ENCODE measurements at regions not wholly inside any gene's neighbourhood (a gene's known extent, or its start where the extent isn't known, plus 50 kb on each side); places are given as distances from the start of the nearest gene placed in this dataset.
"Not testable (repeated sequence)": the region's sequence is repeated elsewhere in the genome, so short reads cannot be mapped to it uniquely, and the experiment has no call there.

GRCh38 chr3:107142786-107143575, 234.3 kb upstream of the CCDC54 start:
- DNase-seq (ENCODE audit: low read depth in 2 of 2): no peak

- DNase-seq (ENCODE audit: low read depth in 2 of 2): no peak
Measured at GRCh38 chr3:107150675-107151074, 226.6 kb upstream of the CCDC54 start.

GRCh38 chr3:107153981-107154380, 223.3 kb upstream of the CCDC54 start:
- no peak for DNase-seq (ENCODE audit: low read depth in 2 of 2)

GRCh38 chr3:107172411-107172810, 204.8 kb upstream of the CCDC54 start:
- no peak for DNase-seq (ENCODE audit: low read depth in 2 of 2)

GRCh38 chr3:107184375-107184774, 192.9 kb upstream of the CCDC54 start:
- no peak for DNase-seq (ENCODE audit: low read depth in 2 of 2)

- no peak for DNase-seq (ENCODE audit: low read depth in 2 of 2)
Measured at GRCh38 chr3:107188262-107188661, 189.0 kb upstream of the CCDC54 start.

GRCh38 chr3:107189158-107189791, 188.0 kb upstream of the CCDC54 start:
- no peak for DNase-seq (ENCODE audit: low read depth in 2 of 2)

GRCh38 chr3:107193116-107193515, 184.1 kb upstream of the CCDC54 start:
- no peak for DNase-seq (ENCODE audit: low read depth in 2 of 2)

- DNase-seq (ENCODE audit: low read depth in 2 of 2): no peak
Measured at GRCh38 chr3:107198581-107199181, 178.6 kb upstream of the CCDC54 start.

- DNase-seq (ENCODE audit: low read depth in 2 of 2): no peak
Measured at GRCh38 chr3:107201146-107201545, 176.1 kb upstream of the CCDC54 start.

GRCh38 chr3:107202885-107203284, 174.4 kb upstream of the CCDC54 start:
- DNase-seq (ENCODE audit: low read depth in 2 of 2): not testable (repeated sequence)

- DNase-seq (ENCODE audit: low read depth in 2 of 2): no peak
Measured at GRCh38 chr3:107204121-107204520, 173.1 kb upstream of the CCDC54 start.

GRCh38 chr3:107205358-107205757, 171.9 kb upstream of the CCDC54 start:
- no peak for DNase-seq (ENCODE audit: low read depth in 2 of 2)

GRCh38 chr3:107206141-107206540, 171.1 kb upstream of the CCDC54 start:
- no peak for DNase-seq (ENCODE audit: low read depth in 2 of 2)

- DNase-seq (ENCODE audit: low read depth in 2 of 2): no peak
Measured at GRCh38 chr3:107206945-107207344, 170.3 kb upstream of the CCDC54 start.

- DNase-seq (ENCODE audit: low read depth in 2 of 2): peak; percentile 91 to 93
Measured at GRCh38 chr3:107208100-107208499, 169.1 kb upstream of the CCDC54 start.

- no peak for DNase-seq (ENCODE audit: low read depth in 2 of 2)
Measured at GRCh38 chr3:107208796-107209195, 168.4 kb upstream of the CCDC54 start.

GRCh38 chr3:107209302-107209990, 167.8 kb upstream of the CCDC54 start:
- no peak for DNase-seq (ENCODE audit: low read depth in 2 of 2)

- no peak for DNase-seq (ENCODE audit: low read depth in 2 of 2)
Measured at GRCh38 chr3:107211608-107212007, 165.6 kb upstream of the CCDC54 start.

GRCh38 chr3:107212618-107213017, 164.6 kb upstream of the CCDC54 start:
- DNase-seq (ENCODE audit: low read depth in 2 of 2): no peak

- no peak for DNase-seq (ENCODE audit: low read depth in 2 of 2)
Measured at GRCh38 chr3:107213044-107213669, 164.1 kb upstream of the CCDC54 start.

- no peak for DNase-seq (ENCODE audit: low read depth in 2 of 2)
Measured at GRCh38 chr3:107216229-107216628, 161.0 kb upstream of the CCDC54 start.

All from fibroblast of skin of left quadriceps (primary cell).